Panc1 (cell line): ENCODE measurements at regions not wholly inside any gene's neighbourhood (a gene's known extent, or its start where the extent isn't known, plus 50 kb on each side); places are given as distances from the start of the nearest gene placed in this dataset.

Experiments
- ATAC-seq: fragments of 200-7000 bp; cut with Tn5 transposase; 2 replicates; pipeline ENCODE4 v1.9.1; 2020; ENCODE audit warnings: mild to moderate bottlenecking, moderate library complexity
- BruUV-seq: library from RNA; stranded (reverse); fragments of 400-500 nt; replicated peaks from 2 replicates; lab custom pipeline; 2021; lab: Mats Ljungman, UMichigan
- CTCF ChIA-PET: fragments of 300-600 bp; sonication (Branson Sonifier 250); formaldehyde crosslinking; loops from one replicate; lab custom pipeline; 2022; ENCODE audit warnings: antibody characterized with exemption; lab: Charles Lee
- POLR2A ChIA-PET: fragments of 300-600 bp; sonication (Branson Sonifier 250); formaldehyde crosslinking; loops from one replicate; lab custom pipeline; 2022; ENCODE audit warnings: antibody characterized with exemption; lab: Charles Lee
- DNase-seq: peaks from one replicate; pipeline ENCODE4 v3.0.0-alpha.2; 2010; ENCODE audit warnings: low read depth, low spot score
- H3K27ac ChIP-seq: 2 replicates; pipeline ENCODE4 v1.5.1; 2011; ENCODE audit warnings: mild to moderate bottlenecking, low read length, inconsistent platforms
- H3K27me3 ChIP-seq: fragments of 200-500 bp; sonication (Bioruptor generic); 2 replicates; pipeline ENCODE4 v1.6.0; 2014; ENCODE audit warnings: low read length, inconsistent platforms; ENCODE audit not compliant: control insufficient read depth, insufficient read depth
- H3K36me3 ChIP-seq: fragments of 200-500 bp; sonication (Bioruptor generic); 2 replicates; pipeline ENCODE4 v1.5.1; 2014; ENCODE audit warnings: inconsistent platforms, mild to moderate bottlenecking, low read length, moderate library complexity; ENCODE audit not compliant: control insufficient read depth, insufficient read depth
- H3K4me1 ChIP-seq: 2 replicates; pipeline ENCODE4 v1.5.1; 2011; ENCODE audit warnings: inconsistent platforms, mild to moderate bottlenecking, low read length, moderate library complexity; ENCODE audit not compliant: control insufficient read depth, insufficient read depth
- H3K4me3 ChIP-seq, 2 experiments: 2 replicates each; pipeline ENCODE4 v1.5.1; 2011 to 2012; ENCODE audit warnings: low read depth in 2 of 2, low read length in 2 of 2, mild to moderate bottlenecking in 2 of 2, inconsistent platforms in 1 of 2, moderate library complexity in 1 of 2
- H3K9me3 ChIP-seq: fragments of 200-500 bp; sonication (Bioruptor generic); 2 replicates; pipeline ENCODE4 v1.5.1; 2014; ENCODE audit warnings: low read depth, mild to moderate bottlenecking, inconsistent platforms, low read length, moderate library complexity; ENCODE audit not compliant: control insufficient read depth, insufficient read depth
- CTCF ChIP-seq: fragments of 450-650 bp; IDR thresholded peaks from 2 replicates; pipeline ENCODE4 v1.5.1; 2017; ENCODE audit warnings: mild to moderate bottlenecking
- POLR2AphosphoS5 ChIP-seq: IDR thresholded peaks from 2 replicates; pipeline ENCODE4 v1.6.1; 2012; ENCODE audit warnings: mild to moderate bottlenecking, low read depth, low read length, moderate library complexity
- REST ChIP-seq, 2 experiments: IDR thresholded peaks; 2 replicates each; pipeline ENCODE4 v1.6.1; 2011 to 2012; ENCODE audit warnings: low read depth in 2 of 2, control low read depth in 1 of 2, low read length in 1 of 2, mild to moderate bottlenecking in 1 of 2, moderate library complexity in 1 of 2; ENCODE audit not compliant: insufficient read depth in 1 of 2
- SIN3A ChIP-seq: IDR thresholded peaks from 2 replicates; pipeline ENCODE4 v1.6.1; 2012; ENCODE audit warnings: low read depth, mild to moderate bottlenecking, low read length, moderate library complexity, borderline replicate concordance; ENCODE audit not compliant: insufficient read depth
- TCF7L2 ChIP-seq: IDR thresholded peaks from 2 replicates; pipeline ENCODE4 v1.6.1; 2011; ENCODE audit warnings: mild to moderate bottlenecking, low read depth, low read length, inconsistent platforms
- in situ Hi-C: cut with HindIII; loops from 2 replicates; pipeline ENCODE4 v1.10.0; 2016; ENCODE audit warnings: low sequenced_read_pairs, low pct_unique_long_range_greater_than_20kb
- intact Hi-C: fragments of 100-400 bp; cut with micrococcal nuclease; formaldehyde crosslinking; loops from one replicate; pipeline ENCODE4 v1.10.0; 2022; ENCODE audit not compliant: unreplicated experiment

GRCh38 chr2:39934851-39935250 lies 155.8 kb upstream of the THUMPD2 start:
- no peak overlapping the region for H3K4me3 ChIP-seq
- POLR2A ChIA-PET, result no interaction called here
- H3K9me3 ChIP-seq, result no peaks in the 10 kb centered on the region
- no TSS peak for BruUV-seq
- no peaks in the 10 kb centered on the region for H3K27me3 ChIP-seq
- intact Hi-C loops (no loop called here), in situ Hi-C loops (no loop called here)
- no peaks in the 10 kb centered on the region for H3K4me1 ChIP-seq
- DNase-seq, result no peak
- H3K27ac ChIP-seq, result no peak overlapping the region
- CTCF ChIA-PET, result no interaction called here
- no peak for TF ChIP-seq SIN3A
- TF ChIP-seq CTCF, result no peak
- no peak for TF ChIP-seq POLR2AphosphoS5
- TF ChIP-seq REST (IDR thresholded peaks at IDR 0.05; ENCODE audit: insufficient read depth in 1 of 2, low read depth in 2 of 2, low read length in 1 of 2), result no peak
- TF ChIP-seq TCF7L2, result no peak
- no peaks in the 10 kb centered on the region for H3K36me3 ChIP-seq
- ATAC-seq, result no peak

GRCh38 chr2:39933196-39933595 lies 154.1 kb upstream of the THUMPD2 start:
- H3K4me3 ChIP-seq, result no peak overlapping the region
- ChIA-PET CTCF (no interaction called here), POLR2A (no interaction called here)
- H3K9me3 ChIP-seq, result no peaks in the 10 kb centered on the region
- BruUV-seq, result no TSS peak
- no peaks in the 10 kb centered on the region for H3K36me3 ChIP-seq
- TF ChIP-seq SIN3A (no peak), CTCF (no peak), TCF7L2 (no peak), POLR2AphosphoS5 (no peak), REST (IDR thresholded peaks at IDR 0.05; ENCODE audit: insufficient read depth in 1 of 2, low read depth in 2 of 2, low read length in 1 of 2) (no peak)
- H3K27ac ChIP-seq, result no peak overlapping the region
- ATAC-seq, result no peak
- in situ Hi-C loops (no loop called here), intact Hi-C loops (no loop called here)
- no peak for DNase-seq
- H3K27me3 ChIP-seq, result no peaks in the 10 kb centered on the region
- H3K4me1 ChIP-seq, result no peaks in the 10 kb centered on the region
